HepG2 (cell line): ENCODE measurements at regions not wholly inside any gene's neighbourhood (a gene's known extent, or its start where the extent isn't known, plus 50 kb on each side); places are given as distances from the start of the nearest gene placed in this dataset.
A peak's percentile ranks its signal among the peaks of the same experiment; 100 is the strongest.

ENCODE experiments used
- ATAC-seq: fragments of 200-7000 bp; cut with Tn5 transposase; 3 replicates; pipeline ENCODE4 v1.9.1; 2020; ENCODE audit warnings: mild to moderate bottlenecking, moderate library complexity
- BruUV-seq: library from RNA; stranded (reverse); fragments of 400-500 nt; replicated peaks from 2 replicates; lab custom pipeline; 2021; lab: Mats Ljungman, UMichigan
- CTCF ChIA-PET: fragments of 300-600 bp; formaldehyde crosslinking; extraction: SDS; loops from one replicate; lab custom pipeline; 2021; ENCODE audit warnings: low total read pairs, inconsistent platforms, low intra/inter-chr PET ratio; lab: Yijun Ruan, JAX
- POLR2A ChIA-PET: fragments of 350-600 bp; sonication (Branson Sonifier 250); formaldehyde crosslinking; loops from one replicate; lab custom pipeline; 2020; ENCODE audit warnings: antibody characterized with exemption, inconsistent platforms; lab: Yijun Ruan, JAX
- DNase-seq: peaks from one replicate; pipeline ENCODE4 v3.0.0-alpha.2; 2015; ENCODE audit warnings: low spot score
- FAIRE-seq: peaks from 3 replicates; lab custom pipeline; 2011; peaks lifted over from hg19 to GRCh38; lab: Jason Lieb, UNC
- H2AFZ ChIP-seq: one replicate; pipeline ENCODE4 v1.6.1; 2011; ENCODE audit warnings: low read length, inconsistent platforms
- H3K27ac ChIP-seq: fragments of 300-600 bp; 3 replicates; pipeline ENCODE4 v1.8.0; 2011; ENCODE audit warnings: mixed run types, mild to moderate bottlenecking, mixed read lengths, low read length, inconsistent platforms; ENCODE audit not compliant: insufficient read depth; ENCODE audit errors: extremely low read length
- H3K27me3 ChIP-seq, 2 experiments: fragments of 200-600 bp in 1 of 2; 2 replicates in 1 of 2; 3 replicates in 1 of 2; pipeline versions ENCODE4 v1.6.0 to v1.8.0; 2011; ENCODE audit warnings: low read length in 2 of 2, mild to moderate bottlenecking in 2 of 2, moderate library complexity in 2 of 2, inconsistent platforms in 1 of 2; ENCODE audit not compliant: insufficient read depth in 2 of 2, control insufficient read depth in 1 of 2
- H3K36me3 ChIP-seq, 2 experiments: fragments of 200-600 bp in 1 of 2; replicated peaks in 1 of 2; 2 replicates in 1 of 2; 3 replicates in 1 of 2; pipeline versions ENCODE4 v1.5.1 to v1.8.0; 2011; ENCODE audit warnings: low read length in 2 of 2, inconsistent platforms in 1 of 2; ENCODE audit not compliant: insufficient read depth in 2 of 2, control insufficient read depth in 1 of 2
- H3K4me1 ChIP-seq: 2 replicates; pipeline ENCODE4 v1.5.1; 2012; ENCODE audit warnings: low read length, inconsistent platforms; ENCODE audit not compliant: insufficient read depth
- H3K4me2 ChIP-seq: 2 replicates; pipeline ENCODE4 v1.6.0; 2011; ENCODE audit warnings: low read depth, low read length, inconsistent platforms
- H3K4me3 ChIP-seq, 3 experiments: fragments of 200-600 bp in 1 of 3; sonication (generic), shearing (Covaris generic) in 1 of 3; replicated peaks in 1 of 3; 2 replicates each; pipeline ENCODE4 v1.5.1; 2011 to 2016; ENCODE audit warnings: low read length in 3 of 3, inconsistent platforms in 2 of 3, low read depth in 2 of 3, mild to moderate bottlenecking in 2 of 3, control low read depth in 1 of 3, mixed read lengths in 1 of 3; ENCODE audit not compliant: insufficient read depth in 1 of 3
- H3K79me2 ChIP-seq: one replicate; pipeline ENCODE4 v1.6.1; 2011; ENCODE audit warnings: low read length, inconsistent platforms; ENCODE audit not compliant: insufficient read depth
- H3K9ac ChIP-seq: 2 replicates; pipeline ENCODE4 v1.6.0; 2011; ENCODE audit warnings: mild to moderate bottlenecking, low read depth, low read length, inconsistent platforms; ENCODE audit not compliant: insufficient read depth
- H3K9me3 ChIP-seq: 2 replicates; pipeline ENCODE4 v1.5.1; 2012; ENCODE audit warnings: mild to moderate bottlenecking, low read length
- H4K20me1 ChIP-seq: 2 replicates; pipeline ENCODE4 v1.6.0; 2011; ENCODE audit warnings: inconsistent platforms, mild to moderate bottlenecking, low read length, moderate library complexity; ENCODE audit not compliant: insufficient read depth
- DMAP1 ChIP-seq: IDR thresholded peaks from 2 replicates; pipeline ENCODE4 v1.6.1; 2016
- DMTF1 ChIP-seq: sonication (generic); formaldehyde crosslinking; IDR thresholded peaks from 2 replicates; pipeline ENCODE4 v1.4.0; 2020; ENCODE audit warnings: mild to moderate bottlenecking, missing genetic modification reagents
- HMG20A ChIP-seq: IDR thresholded peaks from 2 replicates; pipeline ENCODE4 v1.6.1; 2016; ENCODE audit warnings: borderline replicate concordance
- HNF1B ChIP-seq: sonication (generic); formaldehyde crosslinking; IDR thresholded peaks from 2 replicates; pipeline ENCODE4 v1.5.1; 2020; ENCODE audit warnings: mild to moderate bottlenecking, moderate library complexity, missing genetic modification reagents
- KAT8 ChIP-seq: IDR thresholded peaks from 2 replicates; pipeline ENCODE4 v1.6.1; 2016; ENCODE audit warnings: missing genetic modification reagents, missing compliant biosample characterization
- MEIS1 ChIP-seq: sonication (generic); formaldehyde crosslinking; IDR thresholded peaks from 2 replicates; pipeline ENCODE4 v1.9.0; 2021; ENCODE audit warnings: mild to moderate bottlenecking, missing genetic modification reagents, moderate library complexity, borderline replicate concordance
- TBX2 ChIP-seq: sonication (generic); formaldehyde crosslinking; IDR thresholded peaks from 2 replicates; pipeline ENCODE4 v1.5.0; 2020; ENCODE audit warnings: missing genetic modification reagents, mild to moderate bottlenecking, borderline replicate concordance
- TEAD3 ChIP-seq: optimal IDR thresholded peaks from 2 replicates; pipeline ENCODE3; 2016; ENCODE audit warnings: borderline replicate concordance
- TFDP1 ChIP-seq: IDR thresholded peaks from 2 replicates; pipeline ENCODE4 v1.6.1; 2016; ENCODE audit warnings: missing compliant biosample characterization, missing genetic modification reagents, borderline replicate concordance
- YEATS2 ChIP-seq: sonication (generic); formaldehyde crosslinking; IDR thresholded peaks from 2 replicates; pipeline ENCODE4 v1.4.0; 2020; ENCODE audit warnings: missing genetic modification reagents, borderline replicate concordance
- ZNF605 ChIP-seq: sonication (generic); formaldehyde crosslinking; IDR thresholded peaks from 2 replicates; pipeline ENCODE4 v1.8.0; 2022; ENCODE audit warnings: mild to moderate bottlenecking, missing genetic modification reagents
- ZNF704 ChIP-seq: sonication (generic); formaldehyde crosslinking; IDR thresholded peaks from 2 replicates; pipeline ENCODE4 v1.8.1; 2023; ENCODE audit warnings: mild to moderate bottlenecking, inconsistent platforms, moderate library complexity, missing genetic modification reagents, borderline replicate concordance
- ZNF766 ChIP-seq: sonication (generic); formaldehyde crosslinking; IDR thresholded peaks from 2 replicates; pipeline ENCODE4 v1.5.0; 2020; ENCODE audit warnings: missing genetic modification reagents, borderline replicate concordance
- ZNF800 ChIP-seq: sonication (generic); formaldehyde crosslinking; IDR thresholded peaks from 2 replicates; pipeline ENCODE4 v1.4.0; 2020; ENCODE audit warnings: missing genetic modification reagents
- in situ Hi-C: cut with HindIII; loops from 2 replicates; pipeline ENCODE4 v1.10.0; 2017; ENCODE audit warnings: low pct_unique_long_range_greater_than_20kb; ENCODE audit not compliant: extremely low pct_ligation_motif_present
- intact Hi-C: fragments of 100-400 bp; cut with micrococcal nuclease; formaldehyde crosslinking; loops from one replicate; pipeline ENCODE4 v1.10.0; 2022; ENCODE audit not compliant: unreplicated experiment

- Histone ChIP-seq H3K4me3 (no peak overlapping the region), H3K79me2 (no peaks in the 10 kb centered on the region), H3K4me1 (no peaks in the 10 kb centered on the region; the same call in 1 of the 2 replicates), H3K36me3 (no peaks in the 10 kb centered on the region), H3K27ac (no peak overlapping the region), H3K4me2 (no peak overlapping the region), H3K27me3 (no peaks in the 10 kb centered on the region), H3K9ac (no peak overlapping the region), H3K9me3 (no peaks in the 10 kb centered on the region)
- ChIA-PET CTCF (no interaction called here), POLR2A (no interaction called here)
- no TSS peak for BruUV-seq
- FAIRE-seq = no peak
- in situ Hi-C loops = no loop called here
- intact Hi-C loops = no loop called here
- no peak for TF ChIP-seq MEIS1
- no peak for TF ChIP-seq TEAD3 (CRISPR knock-in tag)
- no peak for TF ChIP-seq ZNF605 (CRISPR knock-in tag)
- TF ChIP-seq HNF1B (CRISPR knock-in tag) = no peak
- no peak for TF ChIP-seq YEATS2
- TF ChIP-seq ZNF766 (CRISPR knock-in tag) = no peak
- no peak for TF ChIP-seq KAT8 (CRISPR knock-in tag)
- TF ChIP-seq DMAP1 (CRISPR knock-in tag) = no peak
- no peak for TF ChIP-seq DMTF1 (CRISPR knock-in tag)
- no peak for TF ChIP-seq ZNF704 (CRISPR knock-in tag)
- no peak for TF ChIP-seq ZNF800 (CRISPR knock-in tag)
- no peak for TF ChIP-seq TBX2 (CRISPR knock-in tag)
- TF ChIP-seq TFDP1 (CRISPR knock-in tag) = no peak
- TF ChIP-seq HMG20A (CRISPR knock-in tag) = no peak
- TF ChIP-seq, all 625 proteins: peak for 0
- Histone ChIP-seq H2AFZ (no peak overlapping the region), H4K20me1 (no peaks in the 10 kb centered on the region)
- DNase-seq (no peak), ATAC-seq (peak; percentile 56; the same call in 1 of the 3 replicates)
Observed at GRCh38 chr2:154603682-154604081, 94.8 kb upstream of the KCNJ3 start.
